GM21423 (cell line): ENCODE measurements at regions not wholly inside any gene's neighbourhood (a gene's known extent, or its start where the extent isn't known, plus 50 kb on each side); places are given as distances from the start of the nearest gene placed in this dataset.
"Not testable (repeated sequence)": the region's sequence is repeated elsewhere in the genome, so short reads cannot be mapped to it uniquely, and the experiment has no call there.

ENCODE experiments used
- ATAC-seq: cut with Tn5 transposase; IDR thresholded peaks from one replicate; pipeline ENCODE4 v1.9.1; 2021; ENCODE audit warnings: mild to moderate bottlenecking, moderate library complexity; ENCODE audit not compliant: unreplicated experiment

GRCh38 chr6:1445650-1446330 lies 56.4 kb downstream of the FOXF2 start:
- no peak for ATAC-seq

GRCh38 chr6:1449896-1450295 lies 60.5 kb downstream of the FOXF2 start:
- no peak for ATAC-seq

- ATAC-seq = no peak
These were observed 63.6 kb downstream of the FOXF2 start for GRCh38 chr6:1453024-1453423.

- not testable (repeated sequence) for ATAC-seq
These were observed 67.4 kb downstream of the FOXF2 start for GRCh38 chr6:1456816-1457215.

- no peak for ATAC-seq
These were observed 71.8 kb downstream of the FOXF2 start for GRCh38 chr6:1461207-1461606.

GRCh38 chr6:1461736-1462135 lies 72.4 kb downstream of the FOXF2 start:
- ATAC-seq = no peak

- ATAC-seq = no peak
These were observed 73.9 kb downstream of the FOXF2 start for GRCh38 chr6:1463275-1463674.

- no peak for ATAC-seq
These were observed 74.5 kb downstream of the FOXF2 start for GRCh38 chr6:1463751-1464426.

GRCh38 chr6:1464781-1465370 lies 75.5 kb downstream of the FOXF2 start:
- no peak for ATAC-seq

GRCh38 chr6:1468126-1468525 lies 78.8 kb downstream of the FOXF2 start:
- ATAC-seq = no peak

- no peak for ATAC-seq
These were observed 80.7 kb downstream of the FOXF2 start for GRCh38 chr6:1470040-1470439.

GRCh38 chr6:1472643-1473042 lies 83.3 kb downstream of the FOXF2 start:
- ATAC-seq = no peak

- ATAC-seq = no peak
These were observed 83.8 kb downstream of the FOXF2 start for GRCh38 chr6:1473166-1473565.

- ATAC-seq = no peak
These were observed 84.2 kb downstream of the FOXF2 start for GRCh38 chr6:1473598-1473997.

- ATAC-seq = no peak
These were observed 84.8 kb downstream of the FOXF2 start for GRCh38 chr6:1474205-1474604.

- ATAC-seq = no peak
These were observed 85.8 kb downstream of the FOXF2 start for GRCh38 chr6:1475174-1475573.

GRCh38 chr6:1477432-1478090 lies 88.2 kb downstream of the FOXF2 start:
- no peak for ATAC-seq

GRCh38 chr6:1478163-1478826 lies 88.9 kb downstream of the FOXF2 start:
- not testable (repeated sequence) for ATAC-seq

GRCh38 chr6:1479095-1479494 lies 89.7 kb downstream of the FOXF2 start:
- no peak for ATAC-seq

GRCh38 chr6:1479601-1480221 lies 90.3 kb downstream of the FOXF2 start:
- no peak for ATAC-seq

GRCh38 chr6:1481286-1481685 lies 91.9 kb downstream of the FOXF2 start:
- no peak for ATAC-seq
